HG03469 (cell line): ENCODE measurements at regions not wholly inside any gene's neighbourhood (a gene's known extent, or its start where the extent isn't known, plus 50 kb on each side); places are given as distances from the start of the nearest gene placed in this dataset.

Source experiments
- ATAC-seq: cut with Tn5 transposase; IDR thresholded peaks from one replicate; pipeline ENCODE4 v1.9.1; 2021; ENCODE audit warnings: mild to moderate bottlenecking, moderate library complexity, moderate number of reproducible peaks; ENCODE audit not compliant: unreplicated experiment

DNA sequence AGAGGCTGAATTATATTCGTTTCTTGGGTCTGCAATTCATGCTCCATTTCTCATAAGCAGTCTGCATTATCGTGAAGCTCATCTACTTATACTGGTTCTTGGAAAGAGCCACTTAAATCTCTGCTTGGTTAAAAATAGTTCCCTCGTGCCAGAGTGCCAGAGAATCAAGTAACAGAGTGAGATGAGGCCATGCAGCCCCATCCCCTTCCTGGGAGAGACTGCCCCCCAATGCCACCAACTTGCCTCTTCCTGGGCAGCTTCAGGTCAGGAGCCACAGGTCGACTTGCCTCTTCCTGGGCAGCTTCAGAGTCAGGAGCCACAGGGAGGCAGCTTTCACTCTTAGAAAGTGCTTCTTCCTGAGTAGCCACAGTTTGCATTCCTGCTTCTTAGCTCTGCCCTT lies 223.9 kb upstream of the ZBED5 start:
- no peak for ATAC-seq

- no peak for ATAC-seq
Observed at GRCh38 chr11:11081288-11081687, 223.4 kb upstream of the ZBED5 start.

DNA sequence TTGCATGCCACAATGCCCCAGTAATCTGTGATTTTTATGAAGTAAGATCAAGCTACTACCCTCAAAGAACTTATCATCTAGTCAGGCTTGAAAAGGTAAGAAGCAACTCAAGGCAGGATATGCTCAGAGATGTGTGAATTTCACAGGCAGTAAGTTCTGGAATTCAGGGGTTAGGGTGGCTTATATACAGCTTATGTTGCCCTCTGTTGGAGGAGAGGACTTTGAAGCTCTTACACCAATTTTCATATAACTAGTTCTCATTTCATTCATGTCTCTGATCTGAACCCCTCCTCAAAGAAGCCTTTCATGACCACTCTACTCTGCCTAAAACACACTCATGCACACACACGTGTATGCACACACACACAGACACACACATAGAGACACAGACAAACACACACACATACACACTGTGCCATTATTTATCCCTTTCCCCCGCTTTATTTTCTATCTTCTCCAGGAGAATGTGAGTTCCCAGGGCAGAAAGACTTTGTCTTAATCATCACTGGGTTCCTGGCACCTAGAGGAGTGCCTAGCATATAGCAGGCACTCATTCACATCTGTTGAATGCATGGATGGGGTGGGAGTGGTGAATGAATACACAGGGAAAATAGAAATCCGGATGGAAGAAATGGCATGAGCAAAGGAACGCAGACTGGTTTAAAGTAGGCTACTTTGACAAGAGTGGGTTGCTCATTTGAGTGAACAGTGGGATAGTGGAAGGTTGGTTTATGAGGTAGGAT lies 220.7 kb upstream of the ZBED5 start:
- no peak for ATAC-seq

DNA sequence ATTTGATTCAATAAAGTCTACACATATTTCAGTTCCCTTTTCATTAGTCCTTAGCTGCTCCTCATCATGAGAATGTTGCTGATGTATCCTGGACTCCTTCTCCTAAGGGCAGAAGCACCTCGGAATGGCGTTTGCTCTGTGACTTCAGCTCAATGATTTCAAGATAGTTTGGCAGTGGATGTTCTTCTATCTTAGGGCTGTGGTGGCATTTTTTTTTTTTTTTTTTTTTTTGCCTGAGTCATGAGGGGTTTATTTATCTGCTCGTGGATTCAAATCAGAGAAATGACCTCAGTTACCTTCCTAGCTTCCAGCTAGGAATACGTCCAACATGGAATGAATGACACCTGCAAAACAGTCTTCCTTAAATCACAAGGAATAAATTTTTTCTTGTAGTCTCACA lies 220.0 kb upstream of the ZBED5 start:
- ATAC-seq: no peak

DNA sequence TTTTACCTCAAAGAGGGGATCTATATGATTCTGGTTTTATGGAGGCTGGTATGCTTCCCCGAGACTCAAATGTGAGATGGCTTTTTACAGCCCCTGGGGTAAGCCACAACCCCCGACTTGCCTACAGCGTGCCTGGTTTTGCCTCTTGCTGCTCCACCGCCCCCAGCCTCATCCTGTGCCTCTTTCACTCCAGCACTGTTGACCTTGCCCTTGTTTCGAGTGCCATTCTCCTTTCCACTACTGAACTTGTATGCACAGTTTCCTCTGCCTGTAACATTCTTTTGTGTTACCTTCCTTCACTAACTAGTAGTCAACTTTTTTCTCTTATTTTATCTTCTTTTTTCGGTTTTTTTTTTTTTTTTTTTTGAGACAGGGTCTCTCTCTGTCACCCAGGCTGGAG lies 219.0 kb upstream of the ZBED5 start:
- no peak for ATAC-seq

DNA sequence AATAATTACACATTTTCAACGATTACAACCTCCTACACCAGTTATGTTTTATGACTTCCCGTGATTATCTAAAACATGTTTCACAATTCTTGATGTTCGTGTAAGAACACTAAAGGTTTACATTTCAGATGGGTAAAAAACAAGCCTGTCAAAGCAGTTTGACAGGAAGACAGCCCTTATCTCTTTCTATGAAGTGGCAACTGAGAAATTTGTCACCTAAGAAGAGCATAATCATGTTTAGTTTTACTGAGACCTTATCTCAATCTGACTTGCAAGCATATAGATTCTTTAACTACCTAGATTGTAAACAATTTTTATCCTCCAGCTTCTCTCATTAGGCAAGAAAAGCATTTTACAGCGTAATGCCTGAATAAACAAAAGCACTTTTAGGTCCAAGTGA lies 218.4 kb upstream of the ZBED5 start:
- ATAC-seq: no peak

DNA sequence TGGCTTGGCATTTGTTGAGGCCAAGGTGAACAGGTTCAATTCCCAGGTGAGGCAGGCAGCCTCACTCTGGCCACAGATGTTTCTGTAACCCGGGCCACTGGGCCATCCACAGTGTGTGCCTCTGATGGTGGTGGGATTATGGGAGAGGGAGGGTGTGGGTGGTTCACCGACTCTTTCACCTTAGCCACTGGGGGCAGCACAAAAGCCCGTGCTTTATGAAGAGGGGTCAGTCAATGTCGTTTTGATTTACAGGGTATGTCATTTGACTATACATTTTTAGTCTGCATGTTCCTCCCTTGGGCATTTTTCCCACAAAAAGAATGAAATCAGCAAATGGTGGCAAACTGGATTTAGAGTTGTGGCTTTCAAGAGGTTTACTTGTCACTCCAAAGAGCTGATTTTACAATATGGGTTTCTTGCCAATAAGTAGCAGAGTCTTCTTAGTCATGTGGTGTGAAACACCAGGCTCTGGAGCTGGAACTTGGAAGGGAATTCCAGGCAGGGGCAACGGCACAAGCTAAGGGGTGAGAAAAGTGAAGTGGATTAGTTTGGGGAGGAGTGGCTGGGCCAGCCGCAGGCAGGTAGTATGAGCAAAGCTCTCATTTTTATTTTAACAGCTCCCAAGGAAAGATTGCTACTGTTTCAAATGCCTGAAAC lies 217.8 kb upstream of the ZBED5 start:
- ATAC-seq: no peak

DNA sequence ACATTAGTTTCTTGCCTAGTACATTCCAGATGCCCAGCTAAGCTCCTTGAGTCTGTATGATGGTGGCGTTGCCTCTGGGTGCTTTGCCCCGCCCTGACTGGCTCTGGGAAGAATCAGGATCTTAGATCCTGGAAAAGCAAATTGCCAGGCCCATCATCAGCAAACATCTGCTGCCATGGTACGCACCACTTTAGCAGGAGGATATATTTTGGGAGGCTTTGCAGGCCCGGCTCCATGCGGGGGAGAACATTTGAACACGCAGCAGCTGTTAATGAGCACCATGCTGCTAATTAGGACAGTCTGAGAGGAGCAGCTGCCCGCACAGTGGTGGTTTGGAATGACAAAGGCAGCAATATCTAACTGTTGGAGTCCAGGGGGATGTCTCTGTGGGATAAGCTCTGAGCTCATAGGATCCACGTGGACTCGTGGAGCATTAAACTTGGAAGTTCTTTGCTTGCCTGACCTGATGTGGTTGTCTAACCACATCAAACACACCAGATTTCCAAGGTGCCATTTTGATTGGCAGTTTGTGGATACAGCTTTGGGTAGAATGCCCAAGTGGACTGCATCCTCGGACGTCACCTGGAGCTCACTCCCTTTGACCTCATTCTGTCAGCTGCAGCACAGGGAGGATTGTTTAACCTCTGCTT lies 217.0 kb upstream of the ZBED5 start:
- no peak for ATAC-seq

GRCh38 chr11:11073996-11074395 lies 216.1 kb upstream of the ZBED5 start:
- ATAC-seq: no peak

DNA sequence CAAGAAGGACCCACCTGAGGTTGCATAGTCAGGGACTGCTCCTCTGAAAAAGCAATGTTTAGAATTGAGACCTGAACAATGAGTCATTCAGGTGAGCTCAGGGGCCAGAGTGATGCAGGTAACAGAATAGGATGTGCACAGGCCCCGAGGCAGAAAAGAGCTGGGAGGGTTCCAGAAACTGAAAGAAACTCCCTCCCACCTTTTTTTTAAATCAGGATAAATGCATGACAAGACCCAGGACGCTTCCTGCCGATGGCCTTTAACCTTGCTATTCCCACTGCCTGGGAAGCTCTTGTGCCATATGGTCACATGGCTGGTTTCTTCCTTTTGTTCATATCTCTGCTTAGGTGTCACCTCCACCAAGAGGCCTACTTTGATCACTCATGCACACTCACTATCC lies 214.2 kb upstream of the ZBED5 start:
- ATAC-seq: no peak

- ATAC-seq: no peak
Observed at GRCh38 chr11:11071486-11071885, 213.6 kb upstream of the ZBED5 start.

- ATAC-seq: no peak
Observed at GRCh38 chr11:11070976-11071375, 213.1 kb upstream of the ZBED5 start.

- no peak for ATAC-seq
Observed at GRCh38 chr11:11069841-11070835, 212.3 kb upstream of the ZBED5 start.

- no peak for ATAC-seq
Observed at GRCh38 chr11:11068113-11068512, 210.3 kb upstream of the ZBED5 start.

GRCh38 chr11:11065396-11065795 lies 207.5 kb upstream of the ZBED5 start:
- no peak for ATAC-seq

DNA sequence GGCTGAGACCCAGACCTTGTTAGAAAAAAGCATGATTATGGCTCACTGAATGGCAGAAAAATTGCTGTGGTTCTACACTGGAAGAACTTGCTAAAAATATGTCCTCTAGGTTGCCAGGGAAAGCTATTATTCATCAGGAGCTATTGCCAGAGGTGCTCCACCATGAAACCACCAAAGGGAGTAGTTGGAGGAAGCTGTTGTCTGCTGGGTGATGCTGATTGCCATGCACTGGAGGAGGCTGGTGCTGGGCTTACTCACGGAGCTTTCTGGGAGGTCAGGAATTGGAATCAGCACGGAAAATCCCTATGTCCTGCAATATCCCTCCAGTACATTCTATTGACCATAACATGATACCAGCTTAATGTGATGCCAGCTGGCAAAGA lies 199.6 kb upstream of the ZBED5 start:
- ATAC-seq: no peak

- no peak for ATAC-seq
Observed at GRCh38 chr11:11056749-11057471, 199.1 kb upstream of the ZBED5 start.

DNA sequence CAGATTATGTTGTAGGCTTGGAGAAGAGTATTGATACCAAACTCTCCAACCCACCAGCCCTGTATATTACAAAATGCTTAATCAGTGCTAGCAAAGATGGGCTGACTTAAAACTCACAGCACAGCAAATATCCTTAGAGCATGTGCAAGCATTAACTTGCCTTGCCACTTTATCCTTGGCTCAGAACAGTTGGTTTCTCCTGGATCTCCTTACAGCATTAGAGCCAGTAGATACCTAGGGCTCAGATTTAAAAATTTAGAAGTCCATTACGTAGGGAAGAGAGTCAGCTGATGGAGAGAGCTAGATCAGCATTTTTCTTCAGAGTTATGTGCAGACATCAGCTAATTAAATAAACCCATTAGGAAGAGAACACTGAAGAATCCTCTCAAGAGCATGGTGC lies 198.5 kb upstream of the ZBED5 start:
- no peak for ATAC-seq

DNA sequence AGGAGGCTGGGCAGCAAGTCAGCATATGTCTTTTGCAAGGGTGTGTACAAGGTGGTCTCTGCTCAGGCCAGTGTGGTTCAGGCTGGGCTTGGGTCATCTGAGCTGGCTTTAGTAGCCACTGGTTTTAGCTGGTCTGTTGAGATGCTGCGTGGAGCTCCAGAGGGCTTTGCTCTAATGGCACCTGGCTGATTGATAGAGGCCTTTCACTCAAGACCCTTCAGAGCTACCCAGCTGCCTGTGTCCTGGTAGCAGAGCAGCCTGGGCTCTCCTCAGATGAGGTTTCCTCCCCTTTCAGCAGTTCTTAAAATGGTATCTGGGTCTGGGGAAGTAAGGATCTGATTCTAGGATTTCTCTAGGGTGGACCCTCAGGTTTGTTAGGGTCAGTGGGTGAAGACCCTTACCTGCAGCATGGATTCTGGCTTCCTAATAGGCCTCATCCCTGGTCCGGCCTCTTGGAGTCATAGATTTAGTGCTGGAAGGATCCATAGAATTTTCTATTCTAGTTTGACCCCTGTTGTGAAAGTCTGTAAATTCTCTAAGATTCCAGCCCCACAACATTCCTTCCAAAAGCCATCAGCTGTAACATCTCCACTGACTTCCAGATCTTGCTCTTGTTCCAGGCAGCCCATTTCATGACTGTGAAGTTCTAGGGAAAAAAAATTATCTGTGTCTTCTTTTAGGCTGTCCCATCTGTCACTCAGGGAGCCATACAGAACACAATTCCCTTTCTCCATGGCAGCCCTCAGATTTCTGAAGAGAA lies 190.2 kb upstream of the ZBED5 start:
- no peak for ATAC-seq

GRCh38 chr11:11046781-11047180 lies 188.9 kb upstream of the ZBED5 start:
- ATAC-seq: no peak
